GM12872 (cell line): ENCODE measurements at regions not wholly inside any gene's neighbourhood (a gene's known extent, or its start where the extent isn't known, plus 50 kb on each side); places are given as distances from the start of the nearest gene placed in this dataset.

Source experiments
- TF ChIP-seq, protein P1 (sequence below): IDR thresholded peaks from 3 replicates; pipeline ENCODE4 v1.5.1; 2011; ENCODE audit warnings: low read depth, mild to moderate bottlenecking, low read length, moderate library complexity; ENCODE audit not compliant: insufficient read depth

DNA sequence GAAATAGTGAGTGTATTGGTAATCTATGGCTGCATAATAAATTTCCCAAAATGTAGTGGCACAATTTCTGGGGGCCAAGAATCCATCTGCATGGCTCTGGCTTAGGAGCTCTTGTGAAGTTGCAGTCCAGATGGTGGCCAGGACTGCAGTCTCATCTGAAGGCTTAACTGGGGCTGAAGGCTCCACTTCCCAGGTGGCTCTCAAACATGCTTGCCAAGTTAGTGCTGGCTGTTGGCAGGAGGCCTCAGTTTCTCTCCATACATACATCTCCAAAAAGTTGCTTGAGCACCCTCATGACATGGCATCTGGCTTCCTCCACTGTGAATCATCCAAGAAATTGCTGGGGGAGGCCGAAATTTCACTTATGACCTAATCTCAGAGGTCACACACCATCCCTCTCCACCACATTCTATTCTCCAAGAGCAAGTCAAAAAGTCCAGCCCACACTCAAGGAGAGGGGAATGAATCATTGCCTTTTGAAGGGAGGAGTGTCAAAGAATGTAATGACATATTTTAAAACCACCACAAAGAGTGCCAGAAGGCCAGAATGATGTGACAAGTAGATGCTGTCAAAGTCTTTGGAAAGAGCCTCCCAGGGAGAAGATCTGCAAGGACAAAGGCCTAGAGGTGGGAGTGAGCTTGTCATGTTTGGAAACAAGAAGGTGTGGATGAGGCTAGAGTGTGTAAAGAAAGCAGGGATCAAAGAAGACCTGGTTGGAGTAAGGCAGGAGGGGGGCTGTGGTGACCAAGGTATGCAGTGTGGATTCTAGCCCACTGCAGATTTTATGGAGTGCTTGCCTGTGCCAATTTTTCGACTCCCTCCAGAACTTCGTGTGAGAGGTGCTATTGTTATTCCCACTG is 566.2 kb downstream of the MIAT start:
- TF ChIP-seq, protein P1, sequence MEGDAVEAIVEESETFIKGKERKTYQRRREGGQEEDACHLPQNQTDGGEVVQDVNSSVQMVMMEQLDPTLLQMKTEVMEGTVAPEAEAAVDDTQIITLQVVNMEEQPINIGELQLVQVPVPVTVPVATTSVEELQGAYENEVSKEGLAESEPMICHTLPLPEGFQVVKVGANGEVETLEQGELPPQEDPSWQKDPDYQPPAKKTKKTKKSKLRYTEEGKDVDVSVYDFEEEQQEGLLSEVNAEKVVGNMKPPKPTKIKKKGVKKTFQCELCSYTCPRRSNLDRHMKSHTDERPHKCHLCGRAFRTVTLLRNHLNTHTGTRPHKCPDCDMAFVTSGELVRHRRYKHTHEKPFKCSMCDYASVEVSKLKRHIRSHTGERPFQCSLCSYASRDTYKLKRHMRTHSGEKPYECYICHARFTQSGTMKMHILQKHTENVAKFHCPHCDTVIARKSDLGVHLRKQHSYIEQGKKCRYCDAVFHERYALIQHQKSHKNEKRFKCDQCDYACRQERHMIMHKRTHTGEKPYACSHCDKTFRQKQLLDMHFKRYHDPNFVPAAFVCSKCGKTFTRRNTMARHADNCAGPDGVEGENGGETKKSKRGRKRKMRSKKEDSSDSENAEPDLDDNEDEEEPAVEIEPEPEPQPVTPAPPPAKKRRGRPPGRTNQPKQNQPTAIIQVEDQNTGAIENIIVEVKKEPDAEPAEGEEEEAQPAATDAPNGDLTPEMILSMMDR: no peak

DNA sequence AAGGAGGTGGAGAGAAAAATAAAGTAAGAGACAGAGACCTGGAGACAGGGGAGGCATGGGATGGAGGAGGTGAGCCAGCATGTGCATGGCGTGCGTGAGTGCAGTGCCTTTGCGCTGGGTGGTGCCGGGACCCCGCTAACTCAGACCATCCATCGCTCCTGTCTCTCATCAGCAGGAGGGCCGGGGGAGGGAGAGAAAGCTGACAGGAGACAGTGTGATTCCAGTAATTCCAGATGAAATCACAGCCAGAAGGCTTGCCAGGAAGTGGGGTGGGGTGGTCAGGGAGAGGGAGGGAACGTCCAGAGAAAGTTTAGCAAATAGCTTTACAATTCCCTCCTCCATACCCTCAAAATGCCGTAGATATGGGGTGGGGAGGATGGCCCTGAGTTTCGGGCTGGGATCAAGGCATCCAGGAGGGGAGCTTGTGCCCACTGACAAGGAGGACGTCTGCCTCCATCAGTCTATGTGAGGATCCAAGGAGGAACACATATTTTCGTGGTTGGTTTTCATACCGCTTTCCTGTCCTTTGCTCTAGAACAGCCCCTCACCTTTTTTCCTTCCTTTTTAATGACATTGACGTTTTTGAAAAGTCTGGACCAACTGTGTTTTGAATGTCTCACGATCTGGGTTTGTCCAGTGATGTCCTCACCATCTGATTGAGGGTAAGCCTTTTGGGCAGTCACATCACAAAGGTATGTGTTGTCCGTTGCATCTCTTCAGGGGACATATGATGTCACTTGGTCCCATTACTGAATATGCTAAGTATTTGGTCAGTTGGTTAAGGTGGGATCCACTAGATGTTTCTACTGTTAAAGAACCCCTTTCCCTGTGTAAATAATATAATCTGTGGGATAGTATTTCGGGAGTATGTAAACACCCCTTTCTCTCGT is 567.3 kb downstream of the MIAT start:
- TF ChIP-seq, protein P1: no peak

DNA sequence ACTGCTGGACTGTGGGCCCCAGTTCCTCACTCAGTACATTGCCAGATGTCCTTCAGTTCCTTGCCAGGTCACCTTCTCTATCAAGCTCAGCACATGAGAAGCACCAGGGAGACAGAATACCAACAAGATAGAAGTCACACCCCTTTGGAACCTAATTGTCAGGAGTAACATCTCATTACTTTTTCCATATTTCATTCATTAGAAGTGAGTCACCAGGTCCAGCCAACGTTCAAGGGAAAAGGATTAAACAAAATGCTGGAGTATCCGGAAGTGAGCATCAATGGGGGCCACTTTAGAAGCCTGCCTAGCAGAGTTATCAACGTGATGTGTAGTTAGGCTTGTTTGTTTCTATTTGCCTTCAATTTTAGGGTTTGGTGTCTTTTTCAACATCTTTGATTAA is 569.3 kb downstream of the MIAT start:
- TF ChIP-seq, protein P1: no peak

DNA sequence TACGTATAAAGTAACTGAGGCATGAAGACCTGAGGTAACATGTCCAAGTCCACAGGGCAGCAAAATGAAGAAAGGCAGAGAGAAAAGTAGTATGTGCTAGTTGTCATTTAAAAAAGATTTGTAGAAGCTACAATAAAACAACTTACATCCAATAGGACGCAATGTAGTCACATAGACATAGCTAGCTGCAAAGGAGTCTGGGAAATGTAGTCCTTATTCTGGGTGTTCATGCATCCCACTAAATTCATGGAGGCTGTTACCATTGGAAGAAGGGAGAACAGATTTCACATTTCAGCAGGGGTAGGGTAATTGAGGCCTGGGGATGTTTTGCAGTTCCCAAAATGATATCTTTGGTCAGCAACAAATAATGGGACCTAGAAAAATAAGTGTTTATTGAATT is 571.4 kb downstream of the MIAT start:
- TF ChIP-seq, protein P1: no peak

DNA sequence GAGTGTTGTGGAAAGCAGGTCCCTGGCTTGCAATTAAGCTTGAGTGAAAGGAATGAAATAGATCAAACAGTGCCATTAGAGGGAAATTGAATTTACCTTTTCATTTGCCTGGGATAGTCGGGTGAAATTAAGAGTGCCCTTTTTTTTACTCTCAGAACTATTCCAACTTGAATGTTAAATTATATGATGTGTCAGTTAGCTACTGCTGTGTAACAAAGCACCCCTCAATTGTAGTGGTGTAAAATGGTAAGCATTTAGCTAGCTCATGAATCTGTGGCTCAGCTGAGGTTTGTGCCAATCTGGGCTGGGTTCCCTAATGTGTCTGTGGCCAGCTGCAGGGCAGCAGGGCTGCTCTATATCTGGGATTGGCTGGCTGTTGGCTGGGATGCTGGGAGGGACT is 571.4 kb downstream of the MN1 start:
- TF ChIP-seq, protein P1: no peak

DNA sequence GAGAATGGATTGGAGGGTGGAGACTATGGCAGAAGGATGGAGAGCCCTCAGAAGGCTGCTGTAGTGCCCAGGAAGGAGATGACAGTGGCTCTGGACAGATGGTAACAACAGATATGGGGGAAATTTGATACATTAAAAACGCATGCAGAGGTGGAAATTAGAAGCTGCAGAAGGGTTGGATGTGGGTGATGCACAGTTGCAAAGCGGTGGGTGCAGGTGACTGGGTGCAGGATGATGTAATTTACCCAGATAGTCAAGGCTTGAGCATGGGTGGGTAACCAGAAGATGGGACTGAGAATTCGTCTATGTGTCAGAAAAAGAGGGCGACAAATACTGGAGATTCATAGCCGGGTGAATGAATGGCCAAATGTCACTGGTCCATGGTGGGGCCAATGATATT is 570.3 kb downstream of the MN1 start:
- TF ChIP-seq, protein P1: no peak

DNA sequence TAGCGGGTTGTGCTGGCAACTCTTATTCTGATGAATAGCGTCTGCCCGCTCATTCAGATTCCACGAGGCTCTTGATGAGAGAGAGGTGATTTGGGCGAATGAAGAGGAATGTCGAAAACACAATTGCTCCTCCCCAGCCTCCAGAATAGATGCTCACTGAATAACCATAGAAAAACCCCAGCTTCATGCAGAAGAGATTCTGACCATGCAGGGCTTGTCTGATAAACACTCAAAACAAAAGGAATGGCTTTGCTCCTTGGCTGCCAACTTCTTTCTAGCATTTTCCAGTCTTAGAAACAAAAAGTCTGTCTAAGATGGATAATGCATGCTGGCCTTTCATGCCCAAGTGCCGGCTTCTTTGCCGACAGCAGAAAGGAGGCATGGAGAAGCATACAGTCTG is 569.5 kb downstream of the MN1 start:
- TF ChIP-seq, protein P1: no peak
